CD4-positive, alpha-beta T cell treated with Interleukin-17A for 1 hour (primary cell): ENCODE measurements at regions not wholly inside any gene's neighbourhood (a gene's known extent, or its start where the extent isn't known, plus 50 kb on each side); places are given as distances from the start of the nearest gene placed in this dataset.

ENCODE experiments used
- DNase-seq: peaks from one replicate; pipeline ENCODE4 v3.0.0-alpha.2; 2020

DNA sequence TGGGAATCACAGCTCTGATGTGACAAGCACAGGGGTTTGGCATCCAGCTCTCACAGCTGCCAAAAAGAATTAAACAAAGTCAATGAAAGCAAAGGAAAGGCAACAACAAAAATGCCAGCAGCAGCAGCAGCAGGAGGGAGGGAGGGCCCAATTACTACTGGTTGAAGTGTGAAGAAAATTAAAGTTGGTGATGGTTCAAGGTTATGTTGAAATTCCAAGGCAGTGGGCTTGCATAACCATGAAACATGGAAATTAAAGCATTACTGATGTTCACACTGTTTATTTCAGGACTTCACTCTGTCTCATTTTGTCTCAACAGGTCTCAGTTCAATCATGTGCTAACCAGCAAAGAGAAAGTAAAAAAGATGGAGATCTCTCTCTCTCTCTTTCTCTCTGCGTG is 220.3 kb upstream of the LYPLAL1 start:
- no peak for DNase-seq

DNA sequence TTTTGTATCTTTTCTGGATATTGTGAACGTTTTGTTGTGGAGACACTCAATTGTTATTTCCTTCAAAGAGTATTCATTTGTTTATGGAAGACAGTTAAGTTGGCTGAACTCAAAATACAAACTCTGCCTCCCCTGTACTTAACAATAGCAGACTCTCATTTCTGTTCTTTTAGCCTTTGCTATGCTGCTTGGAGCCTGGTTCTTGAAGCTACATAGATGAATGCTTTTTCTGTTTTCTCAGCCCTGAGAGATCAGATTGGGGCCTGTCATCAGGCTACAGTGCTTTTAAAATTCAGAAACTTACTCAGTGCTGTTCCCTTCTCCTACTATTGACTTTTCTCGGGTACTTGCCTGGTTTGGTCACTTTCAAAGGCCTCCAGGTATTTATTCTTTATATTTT is 215.7 kb upstream of the LYPLAL1 start:
- DNase-seq, result no peak

- DNase-seq, result no peak
Observed at GRCh38 chr1:218959784-218960183, 213.9 kb upstream of the LYPLAL1 start.

GRCh38 chr1:218964471-218965185 is 209.1 kb upstream of the LYPLAL1 start:
- DNase-seq, result no peak

DNA sequence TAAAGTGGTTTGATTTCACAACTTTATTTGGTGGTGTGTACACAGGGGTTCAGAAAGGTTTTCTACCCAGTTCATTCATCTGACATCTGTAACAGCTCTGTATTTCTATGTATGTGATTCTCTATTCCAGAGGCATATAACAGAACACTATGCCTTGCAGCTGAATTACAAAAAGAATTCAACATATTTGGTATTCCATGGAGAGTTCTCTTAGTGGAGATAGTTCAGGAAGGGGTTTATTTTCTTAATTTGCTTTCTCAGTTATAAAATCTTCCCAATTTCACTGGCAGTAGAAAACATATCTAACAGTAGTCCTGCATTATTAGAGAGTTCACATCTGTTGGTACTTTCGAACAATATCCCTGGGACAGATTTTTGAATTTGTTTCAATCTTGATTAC is 207.9 kb upstream of the LYPLAL1 start:
- DNase-seq, result no peak

DNA sequence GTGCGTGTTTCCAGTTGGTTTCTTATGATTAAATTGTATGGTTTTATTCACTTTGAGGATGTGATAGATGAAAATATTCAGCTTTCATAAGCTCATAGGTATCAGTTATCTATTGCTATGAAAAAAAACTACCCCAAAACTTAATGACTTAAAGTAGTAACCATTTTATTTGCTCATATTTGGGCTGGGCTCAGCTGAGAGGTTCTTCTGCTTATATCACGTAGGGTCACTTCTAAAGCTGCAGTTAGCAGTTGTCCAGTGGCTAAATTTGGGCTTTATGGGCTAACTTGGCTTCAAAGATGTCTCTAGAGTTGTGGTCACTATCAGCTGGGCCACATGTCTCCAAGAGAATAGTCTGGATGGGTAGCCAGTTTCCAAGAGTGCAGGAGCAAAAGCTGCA is 206.4 kb upstream of the LYPLAL1 start:
- no peak for DNase-seq

DNA sequence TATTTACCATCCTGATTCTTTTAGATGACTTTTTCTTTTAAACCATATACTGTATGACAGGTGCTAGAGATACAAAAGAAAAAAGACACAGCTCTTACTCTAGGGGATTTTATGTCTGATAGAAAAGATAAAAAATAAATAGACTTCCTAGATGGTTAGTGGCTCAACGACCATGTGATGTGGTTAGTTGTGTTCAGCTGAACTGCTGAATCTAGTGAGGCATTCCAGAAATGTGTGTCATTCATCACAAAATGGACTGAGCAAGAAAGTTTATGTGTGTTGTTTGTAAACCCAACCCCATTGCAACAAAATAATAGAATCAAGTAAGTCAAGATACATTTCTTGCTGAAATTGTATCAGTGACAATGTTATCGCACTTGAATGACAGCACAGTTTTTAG is 205.8 kb upstream of the LYPLAL1 start:
- no peak for DNase-seq

- no peak for DNase-seq
Observed at GRCh38 chr1:218969006-218969405, 204.7 kb upstream of the LYPLAL1 start.

GRCh38 chr1:218970397-218970990 is 203.2 kb upstream of the LYPLAL1 start:
- no peak for DNase-seq

DNA sequence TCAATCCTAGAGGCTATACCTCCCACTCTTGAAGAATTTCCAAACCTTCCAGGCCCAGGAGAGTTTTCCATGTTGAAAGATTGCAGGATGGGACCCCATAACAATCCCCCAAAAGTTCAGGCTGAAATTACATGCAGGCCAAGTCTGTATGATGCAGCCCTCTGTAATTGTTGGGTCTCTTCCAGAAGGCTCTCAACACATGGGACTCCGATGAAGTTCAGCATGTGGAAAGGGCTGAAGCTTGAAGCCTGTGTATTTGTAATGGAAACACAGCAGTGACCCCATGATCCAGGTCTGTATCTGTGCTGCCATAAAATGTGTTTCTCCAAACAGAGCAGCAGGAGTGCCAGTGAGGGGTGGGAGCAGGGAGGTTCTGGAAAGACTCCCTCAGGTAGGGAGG is 202.5 kb upstream of the LYPLAL1 start:
- DNase-seq, result no peak

DNA sequence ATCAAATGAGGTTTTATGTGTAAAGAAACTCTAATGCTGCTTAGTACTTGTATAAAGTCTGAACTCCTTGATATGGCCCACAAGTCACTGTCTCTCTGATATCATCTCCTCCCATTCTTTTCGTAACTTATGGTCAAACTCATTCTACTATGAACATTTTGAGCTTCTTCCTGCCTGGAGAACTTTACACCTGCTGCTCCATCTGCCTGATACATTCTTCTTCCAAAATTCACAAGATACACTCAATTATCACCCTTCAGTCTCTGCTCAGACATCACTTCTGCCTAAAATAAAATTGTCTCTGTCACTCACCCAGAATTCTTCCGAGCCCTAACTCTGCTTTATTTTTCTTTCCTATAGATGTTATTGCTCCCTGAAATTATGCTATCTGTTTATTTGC is 192.8 kb upstream of the LYPLAL1 start:
- DNase-seq, result no peak

DNA sequence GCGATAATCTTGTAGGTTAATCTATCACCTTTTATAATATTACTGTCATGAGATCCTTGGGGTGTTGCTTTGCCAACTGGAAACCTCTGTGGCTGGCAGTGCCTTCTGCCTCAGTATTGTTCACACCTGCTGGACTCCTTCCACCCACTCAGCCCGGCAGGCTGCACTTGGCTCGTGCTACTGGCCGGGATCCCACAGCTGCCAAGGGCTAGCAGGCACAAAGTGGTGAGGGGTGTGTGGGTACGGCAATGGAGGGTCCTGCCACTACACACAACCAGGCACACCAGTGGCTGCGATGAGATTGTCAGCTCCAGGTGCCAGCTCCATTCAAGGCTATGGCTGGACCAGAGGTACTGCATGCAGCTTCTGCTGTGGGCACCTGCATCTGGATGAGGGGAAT is 191.2 kb upstream of the LYPLAL1 start:
- DNase-seq, result no peak

GRCh38 chr1:218983433-218983832 is 190.2 kb upstream of the LYPLAL1 start:
- DNase-seq, result no peak

DNA sequence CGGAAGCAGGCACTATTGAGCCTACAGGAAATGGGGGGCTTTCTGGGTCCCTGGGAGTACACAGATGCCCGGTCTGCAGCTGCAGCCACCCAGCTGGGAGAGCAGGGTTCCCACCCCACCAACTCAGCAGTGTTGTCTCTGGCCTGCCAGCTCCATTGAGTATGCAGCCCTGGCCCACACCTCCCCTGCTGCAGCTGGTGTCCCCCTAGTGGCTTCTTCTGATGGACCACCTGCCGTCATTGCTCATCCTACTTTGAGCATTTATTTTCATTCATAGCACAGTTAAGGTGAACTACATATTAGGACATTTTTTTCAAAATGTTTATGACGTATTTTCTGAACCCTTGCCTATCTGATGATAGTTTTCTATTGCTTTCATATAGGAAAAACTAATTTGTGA is 189.8 kb upstream of the LYPLAL1 start:
- DNase-seq, result no peak

DNA sequence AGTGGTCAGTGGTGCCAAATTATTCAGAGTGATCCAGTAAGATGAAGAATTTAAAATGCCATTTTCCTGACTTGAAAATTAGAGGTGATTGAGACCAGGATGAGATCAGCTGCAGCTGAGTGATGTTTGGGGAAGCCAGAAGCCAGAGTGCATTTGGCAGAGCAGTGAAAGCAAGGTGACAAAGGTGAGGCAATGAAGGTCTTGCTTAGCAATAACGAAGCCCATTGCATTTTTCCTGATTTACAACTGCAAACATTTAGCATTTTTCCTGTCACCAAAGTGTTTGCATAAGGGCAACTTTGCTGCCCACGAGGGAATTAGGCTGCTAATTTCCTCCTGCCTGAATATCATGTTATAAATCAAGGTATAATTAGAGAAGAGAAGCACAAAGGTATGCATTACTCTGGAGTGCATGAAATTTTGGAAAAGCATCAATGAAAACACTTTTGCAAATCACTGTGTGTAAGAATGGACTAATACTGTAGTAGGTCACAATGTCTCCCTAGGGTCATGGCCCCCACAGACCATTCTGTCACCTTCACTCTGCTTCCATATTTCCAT is 188.2 kb upstream of the LYPLAL1 start:
- no peak for DNase-seq

- no peak for DNase-seq
Observed at GRCh38 chr1:218986816-218987215, 186.9 kb upstream of the LYPLAL1 start.

DNA sequence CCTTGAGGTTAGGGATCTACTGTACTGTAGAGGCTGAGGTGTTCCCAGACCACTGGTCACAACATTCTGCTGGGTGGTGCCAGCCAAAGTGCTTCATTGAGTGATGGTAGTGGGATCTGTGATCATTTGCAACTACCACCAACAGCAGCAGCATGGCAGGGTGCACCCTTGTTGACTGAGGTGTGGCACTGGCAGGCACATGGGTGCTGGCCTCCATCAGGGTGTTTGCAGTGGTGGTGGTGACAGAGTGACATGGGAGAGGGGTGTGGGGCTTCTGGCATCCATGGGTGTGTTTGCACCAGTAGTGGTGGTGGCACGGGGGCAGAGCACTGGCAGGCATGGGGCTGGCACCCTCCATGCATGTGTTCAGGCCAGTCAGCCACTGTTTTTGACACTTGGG is 183.7 kb upstream of the LYPLAL1 start:
- DNase-seq, result no peak

DNA sequence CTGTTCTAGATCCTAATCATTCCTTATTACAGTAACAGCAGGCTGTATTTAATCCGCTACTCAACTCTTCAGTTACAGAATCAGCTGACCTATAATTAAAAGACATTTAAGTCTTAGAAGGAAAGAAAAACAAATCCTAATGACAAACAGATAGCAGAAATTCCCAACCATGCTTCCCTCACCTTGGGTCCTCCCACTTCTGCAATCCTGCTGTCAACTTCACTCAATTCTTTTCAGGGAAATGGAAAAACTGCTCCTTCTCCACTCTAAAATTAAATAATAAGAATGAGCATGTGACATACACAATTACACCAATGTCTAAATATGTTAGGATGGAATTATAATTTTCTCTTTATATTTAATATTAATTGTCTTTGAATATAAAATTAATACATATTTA is 182.6 kb upstream of the LYPLAL1 start:
- no peak for DNase-seq

- DNase-seq, result no peak
Observed at GRCh38 chr1:218994615-218995014, 179.1 kb upstream of the LYPLAL1 start.

- no peak for DNase-seq
Observed at GRCh38 chr1:218995091-218995665, 178.5 kb upstream of the LYPLAL1 start.

DNA sequence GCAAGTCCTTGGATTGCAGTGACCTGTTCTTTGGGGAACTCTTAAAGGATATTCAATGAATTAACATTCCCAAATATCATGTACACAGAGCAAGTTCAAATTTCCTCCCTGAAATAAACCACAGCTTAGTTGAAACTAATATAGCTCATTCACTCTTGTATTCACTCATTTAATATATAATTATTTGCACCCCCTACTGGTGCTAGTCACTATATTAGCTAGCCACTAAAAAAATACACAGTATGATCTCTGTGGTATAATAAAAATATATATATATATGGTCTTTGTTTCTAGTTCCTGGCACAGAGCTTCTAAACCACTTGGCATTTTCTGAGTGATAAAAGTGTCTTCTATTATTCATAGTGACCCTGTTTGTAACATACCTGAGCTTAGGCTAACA is 177.3 kb upstream of the LYPLAL1 start:
- no peak for DNase-seq

DNA sequence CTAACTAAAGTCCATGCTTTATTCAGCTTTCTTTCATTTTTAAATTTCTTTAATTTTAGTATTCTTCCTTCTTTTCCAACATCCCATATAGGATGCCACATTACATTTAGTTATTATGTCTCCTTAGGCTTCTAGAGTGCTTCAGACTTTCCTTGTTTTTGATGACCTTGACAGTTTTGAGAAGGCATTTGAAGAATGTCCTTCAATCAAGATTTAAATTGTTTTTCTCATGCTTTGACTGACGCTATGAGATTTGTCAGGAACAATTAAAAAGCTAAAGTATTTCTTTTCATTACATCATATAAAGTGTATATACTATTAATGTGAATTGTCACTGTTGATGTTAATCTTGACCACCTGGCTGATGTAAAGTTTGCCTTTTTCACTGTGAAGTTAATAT is 173.7 kb upstream of the LYPLAL1 start:
- no peak for DNase-seq

GRCh38 chr1:219000631-219001030 is 173.0 kb upstream of the LYPLAL1 start:
- DNase-seq, result no peak

DNA sequence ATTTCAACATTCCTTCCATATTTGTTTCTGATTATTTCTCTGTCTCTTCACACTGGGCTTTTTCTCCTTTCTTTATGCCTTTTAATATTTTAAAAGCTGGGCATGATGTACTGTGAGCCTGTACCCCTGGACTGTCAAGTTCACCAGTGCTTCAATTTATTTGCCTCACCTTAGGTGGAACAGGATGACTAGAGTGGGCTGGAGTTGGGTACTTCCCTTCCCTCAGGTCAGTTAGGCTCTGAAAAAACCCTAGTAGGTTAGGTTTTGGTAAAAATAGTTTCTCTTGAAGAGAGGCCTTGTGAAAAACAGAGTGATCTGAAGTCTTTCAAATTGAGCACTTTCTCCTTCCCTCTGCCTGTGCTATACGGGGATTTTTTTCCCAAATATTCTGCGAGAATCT is 163.0 kb upstream of the LYPLAL1 start:
- no peak for DNase-seq
